SKM-1 treated with dmso at 0.1 percent for 144 hours (cell line): ENCODE measurements at regions not wholly inside any gene's neighbourhood (a gene's known extent, or its start where the extent isn't known, plus 50 kb on each side); places are given as distances from the start of the nearest gene placed in this dataset.

Experiments used
- DNase-seq: peaks from one replicate; lab custom pipeline; 2025; ENCODE audit not compliant: unreplicated experiment; lab: John Stamatoyannopoulos, UW

- no peak for DNase-seq
Observed at GRCh38 chr4:23202712-23203247, 510.0 kb downstream of the GBA3 start.

DNA sequence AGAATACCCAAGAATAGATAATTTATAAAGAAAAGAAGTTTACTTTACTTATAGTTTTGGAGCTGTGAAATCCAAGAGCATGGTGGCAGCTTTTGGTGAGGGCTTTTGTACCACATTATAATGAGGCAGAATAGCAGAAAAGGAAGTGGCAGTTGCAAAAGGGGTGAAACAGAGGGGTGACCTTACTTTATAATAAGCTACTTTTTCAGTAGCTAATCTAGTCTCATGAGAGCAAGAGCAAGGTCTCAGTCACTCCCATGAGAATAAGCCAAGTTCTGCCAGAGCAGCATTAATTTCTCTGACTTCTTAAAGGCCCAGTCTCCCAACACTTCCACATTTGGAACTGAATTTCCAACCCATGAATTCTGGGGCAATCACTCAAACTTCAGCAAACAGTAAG, 502.0 kb downstream of the GBA3 start:
- no peak for DNase-seq

- no peak for DNase-seq
Observed at GRCh38 chr4:23174179-23174578, 481.4 kb downstream of the GBA3 start.

DNA sequence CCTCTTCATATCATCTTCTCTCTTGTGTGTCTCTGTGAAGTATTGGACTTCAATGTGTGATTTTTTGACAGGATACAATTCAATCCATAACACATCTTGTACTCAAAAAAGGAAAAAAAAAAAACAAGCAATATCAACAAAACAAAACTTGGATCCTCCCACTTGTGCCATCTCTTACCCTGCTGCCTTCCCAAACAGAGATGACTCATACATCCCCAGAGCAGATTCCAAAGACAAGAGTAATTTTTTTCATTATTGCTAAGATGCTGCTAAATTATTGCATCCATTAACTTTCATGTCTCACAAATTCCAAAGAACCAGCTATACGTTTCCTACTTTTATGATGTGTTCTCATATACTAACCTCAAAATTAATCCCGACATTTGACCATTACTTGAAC, 479.2 kb downstream of the GBA3 start:
- DNase-seq, result no peak

DNA sequence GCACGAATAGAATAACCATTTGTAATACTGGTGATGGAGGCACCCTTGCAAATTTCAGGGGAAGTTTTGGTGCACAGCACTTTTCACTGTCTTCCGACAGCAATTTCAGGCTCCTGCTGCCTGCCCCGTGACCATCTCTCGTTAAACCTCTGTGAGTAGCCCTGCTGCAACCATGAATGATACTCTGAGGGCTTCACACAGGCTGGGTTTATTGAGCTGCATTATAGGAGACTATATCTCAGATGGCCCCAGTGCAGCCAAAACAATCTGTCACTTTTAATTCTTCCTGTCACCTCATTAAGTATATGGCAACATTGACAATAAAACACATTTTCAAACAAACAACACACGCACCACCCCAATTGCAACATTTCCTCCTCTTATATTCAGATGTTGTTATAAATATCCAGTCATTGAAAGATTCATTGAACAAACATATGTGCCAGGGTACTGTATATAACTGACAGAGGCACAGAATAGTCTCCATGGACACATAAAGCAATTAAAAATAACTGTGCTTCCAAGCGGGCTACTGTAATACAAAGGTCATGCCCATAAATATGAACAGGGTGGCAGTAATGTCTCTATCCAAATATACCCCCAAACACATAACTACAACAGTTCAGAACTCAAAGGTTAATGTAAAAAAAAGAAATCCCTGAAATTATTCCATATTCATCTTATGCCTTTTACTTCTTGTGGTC, 477.0 kb downstream of the GBA3 start:
- no peak for DNase-seq

GRCh38 chr4:23166919-23167318, 474.2 kb downstream of the GBA3 start:
- no peak for DNase-seq

DNA sequence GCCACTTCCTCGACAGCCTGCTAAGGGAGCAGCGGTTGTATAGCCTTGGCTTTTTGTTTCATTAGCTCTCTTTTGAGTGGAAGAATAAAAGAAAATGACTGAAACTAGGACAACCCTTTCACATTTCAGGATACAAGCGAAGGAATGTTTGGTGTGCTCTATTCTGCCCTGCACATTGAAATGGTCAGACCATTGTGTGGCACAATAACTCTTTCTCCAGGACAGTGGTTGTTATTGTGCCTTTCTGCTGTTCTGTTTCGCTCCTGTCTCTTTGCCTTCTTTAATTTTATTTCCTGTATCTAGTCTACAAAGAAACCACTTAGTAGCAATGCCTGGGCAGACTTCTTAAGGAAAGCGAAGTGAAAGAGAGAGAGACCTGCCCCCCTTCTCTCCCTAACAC, 473.7 kb downstream of the GBA3 start:
- DNase-seq, result no peak

GRCh38 chr4:23165669-23166068, 472.9 kb downstream of the GBA3 start:
- no peak for DNase-seq

DNA sequence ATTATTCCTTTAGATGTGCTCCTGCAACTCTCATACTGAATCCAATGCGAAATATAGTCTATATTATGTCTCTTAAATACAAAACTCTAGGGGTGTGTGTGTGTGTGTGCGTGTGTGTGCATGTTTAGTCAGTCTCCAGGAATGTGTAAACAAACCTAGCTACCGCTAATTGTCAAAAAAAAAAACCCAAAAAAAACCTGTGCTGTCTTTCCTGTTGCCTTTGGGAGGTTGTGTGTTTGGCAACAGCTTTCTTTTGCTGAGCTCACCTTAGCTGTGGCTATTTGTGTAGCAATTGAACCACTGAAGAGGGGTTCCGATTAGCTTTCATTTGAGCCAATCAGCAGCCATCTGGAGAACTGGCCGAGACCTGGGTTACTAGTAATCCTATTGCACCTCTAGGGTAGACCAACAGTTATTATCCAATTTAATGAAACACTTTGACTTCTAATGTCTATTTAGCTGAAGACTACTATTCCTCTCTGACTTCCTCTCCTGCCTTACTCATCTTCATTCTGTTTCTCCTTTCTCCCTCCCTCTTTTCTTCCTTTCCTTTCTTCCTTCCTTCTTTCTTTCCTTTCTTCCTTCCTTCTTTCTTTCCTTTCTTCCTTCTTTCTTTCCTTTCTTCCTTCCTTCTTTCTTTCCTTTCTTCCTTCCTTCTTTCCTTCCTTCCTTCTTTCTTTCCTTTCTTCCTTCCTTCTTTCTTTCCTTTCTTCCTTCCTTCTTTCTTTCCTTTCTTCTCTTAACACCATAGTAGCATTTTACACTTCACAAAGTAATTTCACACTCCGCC, 471.1 kb downstream of the GBA3 start:
- DNase-seq, result no peak

GRCh38 chr4:23162275-23162674, 469.5 kb downstream of the GBA3 start:
- no peak for DNase-seq

- no peak for DNase-seq
Observed at GRCh38 chr4:23161787-23162186, 469.1 kb downstream of the GBA3 start.

DNA sequence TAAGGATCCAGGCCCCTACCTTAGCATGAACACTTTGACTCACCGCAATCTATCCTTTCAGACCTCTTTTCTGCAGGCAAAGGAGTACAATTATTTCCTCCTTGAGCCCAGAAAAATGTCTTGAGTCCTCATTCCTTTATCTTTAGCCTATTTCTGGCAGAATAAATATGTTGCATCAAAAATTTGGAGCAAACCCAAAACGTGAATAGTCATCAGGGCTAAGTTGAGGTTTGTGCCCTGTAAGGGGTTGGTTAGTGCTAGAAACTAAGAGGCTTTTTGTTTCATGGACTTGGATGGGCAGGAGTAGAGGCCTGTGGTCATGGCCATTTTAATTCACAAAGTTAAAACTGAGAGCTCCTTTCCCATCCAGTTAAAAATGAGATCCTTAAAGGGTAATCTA, 460.3 kb downstream of the GBA3 start:
- no peak for DNase-seq

- no peak for DNase-seq
Observed at GRCh38 chr4:23149815-23150214, 457.1 kb downstream of the GBA3 start.

DNA sequence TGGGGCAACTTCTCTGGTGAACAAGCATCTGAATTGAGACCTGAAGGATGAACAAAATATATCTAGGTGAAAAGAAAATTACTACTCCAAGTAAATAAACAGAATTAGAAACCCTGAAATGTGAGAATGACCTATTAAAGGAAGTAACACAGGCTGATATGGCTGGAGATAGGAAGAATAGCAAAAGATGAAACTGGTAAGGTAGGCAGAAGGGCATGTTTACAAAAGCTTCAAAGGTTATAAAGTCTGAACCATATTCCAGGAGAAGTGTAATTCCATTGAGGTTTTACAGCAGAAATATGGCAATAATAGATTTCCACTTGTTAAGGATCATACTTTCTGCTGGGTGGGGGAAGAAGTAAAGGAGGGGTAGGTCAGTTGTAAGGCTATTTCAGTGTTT, 452.0 kb downstream of the GBA3 start:
- DNase-seq, result no peak

- peak; percentile 6 for DNase-seq
Observed at GRCh38 chr4:23135792-23136645, 443.3 kb downstream of the GBA3 start.

DNA sequence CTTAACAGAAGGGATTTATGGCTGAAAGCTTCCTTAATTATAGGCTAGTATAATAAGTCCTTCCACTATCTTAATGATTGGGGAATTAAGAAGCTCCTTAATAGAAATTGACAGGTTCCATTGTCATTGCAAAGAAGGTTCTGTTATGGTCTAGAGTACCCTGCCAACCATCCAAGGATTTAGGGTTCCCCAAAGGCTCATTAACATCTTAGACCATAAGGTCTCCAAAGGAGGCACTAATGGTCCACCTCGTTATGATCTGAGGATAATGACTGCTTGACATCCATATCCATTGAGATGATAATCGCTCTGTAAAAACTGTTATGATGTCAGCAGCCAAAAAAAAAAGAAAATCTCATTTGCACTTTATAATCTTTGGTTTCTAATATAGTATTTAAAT, 441.6 kb downstream of the GBA3 start:
- DNase-seq, result no peak

GRCh38 chr4:23130845-23131244, 438.1 kb downstream of the GBA3 start:
- DNase-seq, result no peak

GRCh38 chr4:23125118-23125517, 432.4 kb downstream of the GBA3 start:
- DNase-seq, result no peak

DNA sequence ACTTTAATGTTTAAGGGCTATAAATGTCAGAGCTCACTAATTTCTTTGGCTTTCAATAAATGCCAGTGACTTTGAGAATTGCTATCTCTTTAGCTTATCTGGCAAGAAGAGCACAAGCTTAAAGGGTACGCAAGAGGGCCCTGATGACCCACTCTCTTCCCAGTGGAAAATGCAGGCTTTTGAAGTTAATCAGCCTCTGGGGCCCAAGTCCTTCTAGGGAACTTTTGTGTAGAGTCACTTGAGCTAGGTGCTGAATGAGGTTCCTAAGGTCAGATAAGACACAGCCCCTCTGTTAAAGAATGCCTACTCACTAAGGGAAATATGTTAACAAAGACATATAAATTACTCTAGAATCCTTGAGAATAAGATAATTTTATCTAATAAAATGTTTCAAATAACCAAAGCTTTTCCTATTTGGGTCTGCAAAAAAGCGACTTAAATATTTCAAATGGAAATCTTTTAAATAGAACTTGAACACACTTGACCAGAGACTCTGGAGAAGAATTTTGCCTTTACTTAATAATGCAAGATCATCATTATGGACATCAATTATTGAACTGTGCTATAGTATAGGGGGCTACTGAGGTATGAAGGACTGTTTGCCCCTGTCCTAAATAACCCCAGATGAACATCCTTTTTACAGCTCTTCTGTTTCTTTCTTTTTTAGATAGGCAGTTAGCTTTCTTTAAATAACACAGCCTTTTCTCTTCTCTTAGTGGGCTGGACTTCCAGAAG, 430.1 kb downstream of the GBA3 start:
- DNase-seq, result no peak

- no peak for DNase-seq
Observed at GRCh38 chr4:23120374-23120773, 427.6 kb downstream of the GBA3 start.

GRCh38 chr4:23117826-23118225, 425.1 kb downstream of the GBA3 start:
- no peak for DNase-seq
